Breast epithelium (tissue), 3 donors: ENCODE measurements at regions not wholly inside any gene's neighbourhood (a gene's known extent, or its start where the extent isn't known, plus 50 kb on each side); places are given as distances from the start of the nearest gene placed in this dataset.

Source experiments
- POLR2A ChIP-seq: fragments of 450-650 bp; IDR thresholded peaks from one replicate; pipeline ENCODE4 v1.6.1; 2016; ENCODE audit warnings: antibody characterized with exemption, mild to moderate bottlenecking, moderate library complexity
- POLR2AphosphoS5 ChIP-seq, 3 donors: sonication (generic); formaldehyde crosslinking; IDR thresholded peaks; one replicate each; pipeline ENCODE4 v1.6.1; 2017; ENCODE audit warnings: antibody characterized with exemption in 3 of 3
- TF ChIP-seq, protein P1 (sequence below), 3 donors: fragments of 450-650 bp; IDR thresholded peaks; one replicate each; pipeline ENCODE4 v1.5.1; 2016 to 2017; ENCODE audit warnings: antibody characterized with exemption in 3 of 3, mild to moderate bottlenecking in 3 of 3, moderate library complexity in 3 of 3

- TF ChIP-seq POLR2A (no peak), POLR2AphosphoS5 (IDR thresholded peaks at IDR 0.05) (no peak)
- TF ChIP-seq, protein P1, sequence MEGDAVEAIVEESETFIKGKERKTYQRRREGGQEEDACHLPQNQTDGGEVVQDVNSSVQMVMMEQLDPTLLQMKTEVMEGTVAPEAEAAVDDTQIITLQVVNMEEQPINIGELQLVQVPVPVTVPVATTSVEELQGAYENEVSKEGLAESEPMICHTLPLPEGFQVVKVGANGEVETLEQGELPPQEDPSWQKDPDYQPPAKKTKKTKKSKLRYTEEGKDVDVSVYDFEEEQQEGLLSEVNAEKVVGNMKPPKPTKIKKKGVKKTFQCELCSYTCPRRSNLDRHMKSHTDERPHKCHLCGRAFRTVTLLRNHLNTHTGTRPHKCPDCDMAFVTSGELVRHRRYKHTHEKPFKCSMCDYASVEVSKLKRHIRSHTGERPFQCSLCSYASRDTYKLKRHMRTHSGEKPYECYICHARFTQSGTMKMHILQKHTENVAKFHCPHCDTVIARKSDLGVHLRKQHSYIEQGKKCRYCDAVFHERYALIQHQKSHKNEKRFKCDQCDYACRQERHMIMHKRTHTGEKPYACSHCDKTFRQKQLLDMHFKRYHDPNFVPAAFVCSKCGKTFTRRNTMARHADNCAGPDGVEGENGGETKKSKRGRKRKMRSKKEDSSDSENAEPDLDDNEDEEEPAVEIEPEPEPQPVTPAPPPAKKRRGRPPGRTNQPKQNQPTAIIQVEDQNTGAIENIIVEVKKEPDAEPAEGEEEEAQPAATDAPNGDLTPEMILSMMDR (IDR thresholded peaks at IDR 0.05), result no peak
These were observed 196.2 kb upstream of the PRDM1 start for GRCh38 chr6:105889902-105890301.
